GM12878 (cell line): ENCODE measurements at regions not wholly inside any gene's neighbourhood (a gene's known extent, or its start where the extent isn't known, plus 50 kb on each side); places are given as distances from the start of the nearest gene placed in this dataset.

Source experiments
- ATAC-seq: fragments of 200-7000 bp; cut with Tn5 transposase; 3 replicates; pipeline ENCODE4 v1.9.1; 2020; ENCODE audit warnings: mild to moderate bottlenecking, moderate library complexity
- BruUV-seq: library from RNA; stranded (reverse); fragments of 400-500 nt; replicated peaks from 2 replicates; lab custom pipeline; 2021; lab: Mats Ljungman, UMichigan
- CTCF ChIA-PET: fragments of 300-600 bp; sonication (Branson Sonifier 250); formaldehyde crosslinking; extraction: SDS; loops from one replicate; lab custom pipeline; 2021; ENCODE audit warnings: inconsistent platforms; lab: Yijun Ruan, JAX
- POLR2A ChIA-PET: fragments of 350-600 bp; formaldehyde crosslinking; extraction: SDS; loops from one replicate; lab custom pipeline; 2021; ENCODE audit warnings: inconsistent platforms; lab: Charles Lee
- RAD21 ChIA-PET: fragments of 300-600 bp; sonication (Branson Sonifier 250); formaldehyde crosslinking; loops from one replicate; lab custom pipeline; 2023; ENCODE audit warnings: antibody characterized with exemption; ENCODE audit not compliant: unreplicated experiment; lab: Charles Lee
- SMC1A ChIA-PET: fragments of 300-600 bp; sonication (Branson Sonifier 250); formaldehyde crosslinking; loops from one replicate; lab custom pipeline; 2023; ENCODE audit not compliant: unreplicated experiment, uncharacterized antibody; lab: Charles Lee
- DNase-seq: peaks from one replicate; pipeline ENCODE4 v3.0.0-alpha.2; 2011; ENCODE audit warnings: low read depth, low spot score
- FAIRE-seq: peaks from 3 replicates; lab custom pipeline; 2011; peaks lifted over from hg19 to GRCh38; lab: Jason Lieb, UNC
- H2AFZ ChIP-seq: 2 replicates; pipeline ENCODE4 v1.6.0; 2011; ENCODE audit warnings: low read depth, low read length, control low read depth; ENCODE audit not compliant: control insufficient read depth
- H3K27ac ChIP-seq: 2 replicates; pipeline ENCODE4 v1.5.1; 2011; ENCODE audit warnings: control low read depth; ENCODE audit not compliant: control insufficient read depth, insufficient read depth
- H3K27me3 ChIP-seq, 2 experiments: replicated peaks in 1 of 2; 2 replicates each; pipeline versions ENCODE4 v1.6.0 to v1.6.1; 2011; ENCODE audit warnings: low read length in 1 of 2; ENCODE audit not compliant: control insufficient read depth in 2 of 2, insufficient read depth in 2 of 2
- H3K36me3 ChIP-seq, 2 experiments: 2 replicates each; pipeline ENCODE4 v1.5.1; 2011; ENCODE audit warnings: low read length in 1 of 2; ENCODE audit not compliant: control insufficient read depth in 2 of 2, insufficient read depth in 2 of 2
- H3K4me1 ChIP-seq: 2 replicates; pipeline ENCODE4 v1.6.1; 2011; ENCODE audit warnings: mild to moderate bottlenecking, low read length, moderate library complexity, mixed read lengths; ENCODE audit not compliant: control insufficient read depth, insufficient read depth
- H3K4me2 ChIP-seq: 2 replicates; pipeline ENCODE4 v1.6.0; 2011; ENCODE audit warnings: control low read depth; ENCODE audit not compliant: control insufficient read depth, insufficient read depth
- H3K4me3 ChIP-seq: fragments of 200-600 bp; sonication (generic); 2 replicates; pipeline ENCODE4 v1.5.1; 2016
- H3K79me2 ChIP-seq: 2 replicates; pipeline ENCODE4 v1.6.0; 2011; ENCODE audit warnings: low read length; ENCODE audit not compliant: control insufficient read depth, insufficient read depth
- H3K9ac ChIP-seq: 2 replicates; pipeline ENCODE4 v1.8.0; 2011; ENCODE audit warnings: low read length, control low read depth, mixed read lengths; ENCODE audit not compliant: control insufficient read depth, insufficient read depth
- H3K9me3 ChIP-seq: replicated peaks from 3 replicates; pipeline ENCODE4 v1.5.1; 2011; ENCODE audit warnings: mild to moderate bottlenecking, low read length; ENCODE audit not compliant: control insufficient read depth, insufficient read depth
- H4K20me1 ChIP-seq: 2 replicates; pipeline ENCODE4 v1.6.0; 2011; ENCODE audit not compliant: control insufficient read depth, insufficient read depth
- ASH2L ChIP-seq: fragments of 300-600, 200-600 bp; sonication (generic); IDR thresholded peaks from 2 replicates; pipeline ENCODE4 v1.6.1; 2017; ENCODE audit warnings: low read depth, mild to moderate bottlenecking, borderline replicate concordance
- BACH1 ChIP-seq: fragments of 450-650 bp; IDR thresholded peaks from 2 replicates; pipeline ENCODE4 v1.6.1; 2017; ENCODE audit warnings: mild to moderate bottlenecking, borderline replicate concordance
- CHD1 ChIP-seq: IDR thresholded peaks from 2 replicates; pipeline ENCODE4 v1.6.1; 2012; ENCODE audit warnings: low read depth, low read length, improper control_type of control experiment
- EED ChIP-seq: sonication (generic); IDR thresholded peaks from 2 replicates; pipeline ENCODE4 v1.6.1; 2016; ENCODE audit warnings: antibody characterized with exemption, low read depth
- EP300 ChIP-seq, 2 experiments: fragments of 150-350 bp in 1 of 2; IDR thresholded peaks; 2 replicates each; pipeline ENCODE4 v1.6.1; 2011 to 2012; ENCODE audit warnings: low read depth in 2 of 2, low read length in 2 of 2, borderline replicate concordance in 1 of 2, improper control_type of control experiment in 1 of 2, inconsistent platforms in 1 of 2; ENCODE audit not compliant: control insufficient read depth in 1 of 2
- FOS ChIP-seq: IDR thresholded peaks from 3 replicates; pipeline ENCODE4 v1.6.1; 2011; ENCODE audit warnings: borderline replicate concordance; ENCODE audit not compliant: insufficient read length; ENCODE audit errors: extremely low read depth
- FOXM1 ChIP-seq: IDR thresholded peaks from 2 replicates; pipeline ENCODE4 v1.6.1; 2012; ENCODE audit warnings: low read depth, mild to moderate bottlenecking, inconsistent platforms, low read length, moderate library complexity
- HDAC6 ChIP-seq: fragments of 200-600 bp; sonication (generic); IDR thresholded peaks from one replicate; pipeline ENCODE4 v1.8.0; 2017; ENCODE audit warnings: antibody characterized with exemption; ENCODE audit not compliant: unreplicated experiment
- HDGF ChIP-seq: fragments of 450-650 bp; IDR thresholded peaks from 2 replicates; pipeline ENCODE4 v1.6.1; 2016; ENCODE audit warnings: antibody characterized with exemption
- IKZF1 ChIP-seq: fragments of 450-650 bp; conservative IDR thresholded peaks from 2 replicates; pipeline ENCODE4 v1.6.1; 2017; ENCODE audit warnings: antibody characterized with exemption, mild to moderate bottlenecking
- JUND ChIP-seq: IDR thresholded peaks from 2 replicates; pipeline ENCODE4 v1.6.1; 2012; ENCODE audit warnings: low read depth, mild to moderate bottlenecking, low read length, improper control_type of control experiment, moderate library complexity
- PBX3 ChIP-seq: IDR thresholded peaks from 2 replicates; pipeline ENCODE4 v1.6.1; 2011; ENCODE audit warnings: mild to moderate bottlenecking, low read depth, low read length, moderate library complexity; ENCODE audit not compliant: insufficient replicate concordance
- SMAD1 ChIP-seq: fragments of 450-650 bp; IDR thresholded peaks from 2 replicates; pipeline ENCODE4 v1.6.1; 2018; ENCODE audit warnings: mild to moderate bottlenecking, low read depth; ENCODE audit not compliant: partially characterized antibody
- SMAD5 ChIP-seq: IDR thresholded peaks from 2 replicates; pipeline ENCODE4 v1.6.1; 2016; ENCODE audit warnings: antibody characterized with exemption, low read depth
- SMC3 ChIP-seq: IDR thresholded peaks from 2 replicates; pipeline ENCODE4 v1.6.1; 2011; ENCODE audit warnings: low read length, improper control_type of control experiment, borderline replicate concordance
- SUZ12 ChIP-seq: fragments of 200-600 bp; sonication (generic); IDR thresholded peaks from one replicate; pipeline ENCODE4 v1.6.1; 2018; ENCODE audit warnings: antibody characterized with exemption, mild to moderate bottlenecking; ENCODE audit not compliant: unreplicated experiment
- TARDBP ChIP-seq: IDR thresholded peaks from 2 replicates; pipeline ENCODE4 v1.6.1; 2016; ENCODE audit warnings: borderline replicate concordance
- ZNF274 ChIP-seq: IDR thresholded peaks from one replicate; pipeline ENCODE4 v1.8.0; 2011; ENCODE audit not compliant: insufficient read length, insufficient read depth
- WGBS: methylation state at CpG from one replicate; pipeline ENCODE4 v1.1.6; 2016; ENCODE audit warnings: low lambda C conversion rate; ENCODE audit not compliant: insufficient replicate concordance, insufficient coverage; ENCODE audit errors: missing lambda C conversion rate; 5-methylcytosine and 5-hydroxymethylcytosine counted together
- in situ Hi-C: fragments of 300-500 bp; cut with MboI; formaldehyde crosslinking; loops from 9 replicates; pipeline ENCODE4 v1.14.3; 2018; ENCODE audit warnings: mixed read lengths
- intact Hi-C: fragments of 100-400 bp; cut with micrococcal nuclease; formaldehyde crosslinking; loops from one replicate; pipeline ENCODE4 v1.14.2; 2022; ENCODE audit not compliant: unreplicated experiment
- TF ChIP-seq, protein P1 (sequence below), 3 experiments: IDR thresholded peaks in 2 of 3; conservative IDR thresholded peaks in 1 of 3; 2 replicates each; pipeline ENCODE4 v1.5.1; 2011; ENCODE audit warnings: low read depth in 3 of 3, low read length in 3 of 3, mild to moderate bottlenecking in 3 of 3, control low read depth in 2 of 3, moderate library complexity in 2 of 3, inconsistent platforms in 1 of 3, mixed read lengths in 1 of 3; ENCODE audit not compliant: control insufficient read depth in 2 of 3, insufficient read depth in 1 of 3; ENCODE audit errors: extremely low read depth in 1 of 3

DNA sequence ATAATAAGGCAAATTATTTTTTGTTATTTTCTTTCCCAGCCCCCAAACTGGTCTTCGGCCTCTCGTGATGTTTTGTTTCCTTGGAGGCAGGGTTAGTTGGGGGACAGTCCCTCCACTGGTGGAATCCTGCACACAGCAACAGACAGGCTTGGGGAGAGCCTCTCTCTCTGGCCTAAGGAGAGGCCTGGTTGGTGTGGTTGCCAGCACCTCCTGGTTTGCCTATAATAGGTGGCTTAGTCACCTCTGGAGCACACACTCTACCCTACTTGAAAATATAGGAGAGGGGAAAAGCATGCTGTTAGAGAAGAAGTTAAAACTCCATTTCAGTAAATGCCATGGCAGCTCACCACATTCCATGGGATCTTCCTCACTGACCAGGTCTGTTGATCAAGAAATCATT lies 417.2 kb upstream of the MEIS1 start:
- ChIA-PET SMC1A (no interaction called here), CTCF (no interaction called here), RAD21 (no interaction called here), POLR2A (no interaction called here)
- DNase-seq (no peak), FAIRE-seq (no peak), ATAC-seq (no peak)
- in situ Hi-C loops (no loop called here), intact Hi-C loops (no loop called here)
- Histone ChIP-seq H3K79me2 (no peaks in the 10 kb centered on the region), H3K9ac (no peak overlapping the region), H3K27me3 (no peaks in the 10 kb centered on the region), H3K36me3 (no peaks in the 10 kb centered on the region), H3K27ac (no peak overlapping the region), H4K20me1 (no peaks in the 10 kb centered on the region), H3K4me1 (no peaks in the 10 kb centered on the region), H2AFZ (no peak overlapping the region), H3K4me2 (no peak overlapping the region), H3K4me3 (no peak overlapping the region), H3K9me3 (no peaks in the 10 kb centered on the region)
- BruUV-seq: no TSS peak
- TF ChIP-seq, protein P1, sequence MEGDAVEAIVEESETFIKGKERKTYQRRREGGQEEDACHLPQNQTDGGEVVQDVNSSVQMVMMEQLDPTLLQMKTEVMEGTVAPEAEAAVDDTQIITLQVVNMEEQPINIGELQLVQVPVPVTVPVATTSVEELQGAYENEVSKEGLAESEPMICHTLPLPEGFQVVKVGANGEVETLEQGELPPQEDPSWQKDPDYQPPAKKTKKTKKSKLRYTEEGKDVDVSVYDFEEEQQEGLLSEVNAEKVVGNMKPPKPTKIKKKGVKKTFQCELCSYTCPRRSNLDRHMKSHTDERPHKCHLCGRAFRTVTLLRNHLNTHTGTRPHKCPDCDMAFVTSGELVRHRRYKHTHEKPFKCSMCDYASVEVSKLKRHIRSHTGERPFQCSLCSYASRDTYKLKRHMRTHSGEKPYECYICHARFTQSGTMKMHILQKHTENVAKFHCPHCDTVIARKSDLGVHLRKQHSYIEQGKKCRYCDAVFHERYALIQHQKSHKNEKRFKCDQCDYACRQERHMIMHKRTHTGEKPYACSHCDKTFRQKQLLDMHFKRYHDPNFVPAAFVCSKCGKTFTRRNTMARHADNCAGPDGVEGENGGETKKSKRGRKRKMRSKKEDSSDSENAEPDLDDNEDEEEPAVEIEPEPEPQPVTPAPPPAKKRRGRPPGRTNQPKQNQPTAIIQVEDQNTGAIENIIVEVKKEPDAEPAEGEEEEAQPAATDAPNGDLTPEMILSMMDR (IDR thresholded peaks at IDR 0.05 in 2 of 3, conservative IDR thresholded peaks at IDR 0.05 in 1 of 3; ENCODE audit: control insufficient read depth in 2 of 3, extremely low read depth in 1 of 3, insufficient read depth in 1 of 3, low read depth in 3 of 3, low read length in 3 of 3): no peak
- no peak for TF ChIP-seq JUND
- no peak for TF ChIP-seq CHD1
- no peak for TF ChIP-seq EP300 (IDR thresholded peaks at IDR 0.05; ENCODE audit: borderline replicate concordance in 1 of 2, control insufficient read depth in 1 of 2, low read depth in 2 of 2, low read length in 2 of 2)
- TF ChIP-seq PBX3: no peak
- TF ChIP-seq BACH1: no peak
- TF ChIP-seq FOS: no peak
- TF ChIP-seq IKZF1: no peak
- TF ChIP-seq SUZ12: no peak
- no peak for TF ChIP-seq TARDBP
- TF ChIP-seq SMAD1: no peak
- TF ChIP-seq ASH2L: no peak
- TF ChIP-seq HDGF: no peak
- TF ChIP-seq SMAD5: no peak
- no peak for TF ChIP-seq ZNF274
- TF ChIP-seq SMC3: no peak
- no peak for TF ChIP-seq FOXM1
- no peak for TF ChIP-seq EED
- no peak for TF ChIP-seq HDAC6
- 46% methylated on average over 2 of the region's 2 CpGs for WGBS
